ENCODE measurements at regions not wholly inside any gene's neighbourhood (a gene's known extent, or its start where the extent isn't known, plus 50 kb on each side); places are given as distances from the start of the nearest gene placed in this dataset.

- no peak for TF ChIP-seq TAF1 (IDR thresholded peaks at IDR 0.05; ENCODE audit: borderline replicate concordance, low read depth, low read length)
- no peak for TF ChIP-seq POLR2A (IDR thresholded peaks at IDR 0.05; ENCODE audit: low read depth, low read length)
Observed at GRCh38 chr16:58853854-58854791, 120.0 kb upstream of the GOT2 start.

All from GM12892 (cell line).